ENCODE measurements at regions not wholly inside any gene's neighbourhood (a gene's known extent, or its start where the extent isn't known, plus 50 kb on each side); places are given as distances from the start of the nearest gene placed in this dataset.

DNA sequence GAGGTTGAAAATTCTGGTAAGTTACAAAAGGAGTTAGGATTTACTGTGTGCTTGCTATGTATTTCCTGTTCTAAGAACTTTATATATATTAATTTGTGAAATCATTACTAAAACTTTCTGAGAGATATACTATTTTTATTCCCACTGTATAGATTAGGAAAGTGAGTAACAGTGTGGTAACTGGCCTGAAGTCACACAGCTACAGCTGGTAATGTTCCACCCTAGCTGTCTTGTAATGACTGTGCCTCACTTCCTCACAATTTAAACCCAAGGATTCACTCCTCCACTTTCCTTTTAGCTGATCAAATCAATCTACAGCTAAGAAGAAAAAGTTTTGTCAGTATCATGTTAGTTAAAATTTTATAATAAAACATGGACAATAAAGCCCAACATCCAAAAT lies 278.8 kb downstream of the GAS1 start:
- TF ChIP-seq POLR2AphosphoS5 (IDR thresholded peaks at IDR 0.05) (no peak), POLR2A (IDR thresholded peaks at IDR 0.05) (no peak), EP300 (IDR thresholded peaks at IDR 0.05) (no peak)
- TF ChIP-seq, protein P1, sequence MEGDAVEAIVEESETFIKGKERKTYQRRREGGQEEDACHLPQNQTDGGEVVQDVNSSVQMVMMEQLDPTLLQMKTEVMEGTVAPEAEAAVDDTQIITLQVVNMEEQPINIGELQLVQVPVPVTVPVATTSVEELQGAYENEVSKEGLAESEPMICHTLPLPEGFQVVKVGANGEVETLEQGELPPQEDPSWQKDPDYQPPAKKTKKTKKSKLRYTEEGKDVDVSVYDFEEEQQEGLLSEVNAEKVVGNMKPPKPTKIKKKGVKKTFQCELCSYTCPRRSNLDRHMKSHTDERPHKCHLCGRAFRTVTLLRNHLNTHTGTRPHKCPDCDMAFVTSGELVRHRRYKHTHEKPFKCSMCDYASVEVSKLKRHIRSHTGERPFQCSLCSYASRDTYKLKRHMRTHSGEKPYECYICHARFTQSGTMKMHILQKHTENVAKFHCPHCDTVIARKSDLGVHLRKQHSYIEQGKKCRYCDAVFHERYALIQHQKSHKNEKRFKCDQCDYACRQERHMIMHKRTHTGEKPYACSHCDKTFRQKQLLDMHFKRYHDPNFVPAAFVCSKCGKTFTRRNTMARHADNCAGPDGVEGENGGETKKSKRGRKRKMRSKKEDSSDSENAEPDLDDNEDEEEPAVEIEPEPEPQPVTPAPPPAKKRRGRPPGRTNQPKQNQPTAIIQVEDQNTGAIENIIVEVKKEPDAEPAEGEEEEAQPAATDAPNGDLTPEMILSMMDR (IDR thresholded peaks at IDR 0.05) = no peak
